ENCODE measurements at regions not wholly inside any gene's neighbourhood (a gene's known extent, or its start where the extent isn't known, plus 50 kb on each side); places are given as distances from the start of the nearest gene placed in this dataset.

DNA sequence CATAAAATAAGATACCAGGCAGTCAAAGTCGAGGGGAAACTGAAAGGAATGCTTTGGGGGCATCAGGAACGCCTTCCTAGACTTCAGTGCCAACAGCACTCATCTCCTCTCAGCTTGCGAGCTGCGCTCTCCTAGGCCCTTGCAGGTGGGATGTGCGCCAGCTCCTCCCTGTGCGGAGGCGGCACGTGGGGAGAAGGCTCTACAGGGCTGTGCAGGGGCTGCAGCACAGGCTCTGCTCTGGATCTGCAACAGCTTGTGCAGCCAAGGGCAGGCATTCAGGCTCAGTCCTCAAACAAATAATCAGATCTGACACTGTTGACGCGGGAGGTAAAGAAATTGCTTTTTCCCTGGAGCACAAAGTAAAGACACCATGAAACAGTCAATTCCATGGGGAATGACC, 144.8 kb downstream of the TTLL2 start:
- Mint-ChIP-seq H3K27me3 (ENCODE audit: low read depth) (no peaks in the 10 kb centered on the region), H3K4me3 (no peak overlapping the region), H3K9me3 (ENCODE audit: insufficient read depth) (no peaks in the 10 kb centered on the region), H3K36me3 (ENCODE audit: low read depth) (no peaks in the 10 kb centered on the region), H3K4me1 (ENCODE audit: low read depth) (peaks cover 4% of the 10 kb centered on the region), H3K27ac (no peak overlapping the region)
- CTCF ChIA-PET: no interaction called here
- POLR2A ChIA-PET: no interaction called here
- no peak for DNase-seq
- no peak for ATAC-seq

DNA sequence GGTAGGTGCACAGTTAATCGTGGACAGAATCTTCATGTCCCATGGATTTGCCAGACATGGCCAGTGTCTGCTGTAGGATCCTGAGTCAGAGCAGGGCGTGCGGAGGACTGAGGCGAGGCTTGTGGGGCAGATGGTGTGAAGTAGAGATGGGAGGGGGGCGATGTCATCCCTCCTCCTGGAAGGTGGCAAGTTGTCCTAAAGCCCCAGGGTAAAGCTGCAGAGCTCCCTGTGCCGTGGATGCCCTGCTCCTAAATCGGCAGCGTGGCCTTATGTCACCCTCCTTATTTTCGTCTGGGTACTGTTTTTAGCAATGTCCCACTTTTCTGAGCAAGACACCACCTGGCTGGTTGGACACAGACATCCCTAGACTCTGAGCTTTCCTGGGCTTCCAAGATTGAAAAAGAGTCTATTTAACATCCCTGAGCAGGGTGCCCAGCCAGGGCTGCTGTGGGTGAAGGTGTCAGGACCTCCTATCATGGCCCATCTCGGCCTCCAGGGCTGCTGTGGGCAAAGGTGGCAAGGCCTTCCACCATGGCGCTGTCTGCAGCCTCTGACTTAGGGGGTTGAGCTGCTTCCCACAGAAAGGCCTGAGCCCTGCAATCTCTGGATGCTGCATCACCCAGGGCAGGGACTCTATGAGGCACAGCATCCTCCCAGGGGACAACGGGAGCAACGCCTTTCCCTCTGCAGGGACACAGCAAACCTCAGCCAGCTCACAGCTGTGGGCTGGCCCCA, 145.4 kb downstream of the TTLL2 start:
- Mint-ChIP-seq H3K4me3 (no peak overlapping the region), H3K9me3 (ENCODE audit: insufficient read depth) (no peaks in the 10 kb centered on the region), H3K36me3 (ENCODE audit: low read depth) (no peaks in the 10 kb centered on the region), H3K27me3 (ENCODE audit: low read depth) (no peaks in the 10 kb centered on the region), H3K27ac (no peak overlapping the region), H3K4me1 (ENCODE audit: low read depth) (peaks cover 4% of the 10 kb centered on the region)
- ChIA-PET CTCF (no interaction called here), POLR2A (no interaction called here)
- DNase-seq (no peak), ATAC-seq (no peak)

DNA sequence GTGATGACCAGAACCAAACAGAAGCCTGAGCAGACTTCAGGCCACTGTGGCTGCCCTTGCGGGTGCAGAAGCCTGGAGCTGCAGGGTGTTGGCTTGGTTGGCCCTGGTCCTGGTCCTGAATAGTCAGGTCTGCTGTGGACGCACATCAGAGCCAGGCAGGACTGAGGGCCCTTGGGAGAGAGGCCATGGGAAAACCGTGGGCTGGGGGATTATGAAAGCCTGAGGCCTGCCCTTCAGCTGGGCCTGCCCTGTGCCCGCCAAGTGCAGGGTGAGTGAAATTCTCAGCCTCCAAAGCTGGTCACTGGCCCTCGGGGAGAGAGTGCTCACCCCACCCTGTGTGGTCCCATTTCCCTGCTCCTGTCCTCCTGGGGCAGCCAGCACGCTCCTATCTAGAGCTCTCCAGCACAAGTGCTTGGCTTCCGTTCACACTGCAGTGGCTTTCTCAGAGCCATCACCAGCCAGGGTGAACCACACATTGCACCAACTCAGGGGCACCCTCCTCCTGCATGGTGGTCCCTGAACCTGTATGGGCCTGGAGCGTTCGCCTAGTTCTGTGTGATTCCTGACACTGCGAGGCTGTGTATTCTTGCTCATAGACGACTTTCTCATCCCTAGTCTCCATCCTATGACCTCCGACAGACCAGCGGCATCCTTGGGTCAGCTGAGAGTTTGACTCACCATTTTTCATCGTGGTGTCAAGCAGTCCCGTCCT, 146.1 kb downstream of the TTLL2 start:
- H3K27me3 Mint-ChIP-seq (ENCODE audit: low read depth): no peaks in the 10 kb centered on the region
- POLR2A ChIA-PET: no interaction called here
- no peak overlapping the region for H3K4me3 Mint-ChIP-seq
- DNase-seq (no peak), ATAC-seq (no peak)
- peaks cover 4% of the 10 kb centered on the region for H3K4me1 Mint-ChIP-seq (ENCODE audit: low read depth)
- H3K9me3 Mint-ChIP-seq (ENCODE audit: insufficient read depth): no peaks in the 10 kb centered on the region
- H3K27ac Mint-ChIP-seq: no peak overlapping the region
- CTCF ChIA-PET: no interaction called here
- H3K36me3 Mint-ChIP-seq (ENCODE audit: low read depth): no peaks in the 10 kb centered on the region

DNA sequence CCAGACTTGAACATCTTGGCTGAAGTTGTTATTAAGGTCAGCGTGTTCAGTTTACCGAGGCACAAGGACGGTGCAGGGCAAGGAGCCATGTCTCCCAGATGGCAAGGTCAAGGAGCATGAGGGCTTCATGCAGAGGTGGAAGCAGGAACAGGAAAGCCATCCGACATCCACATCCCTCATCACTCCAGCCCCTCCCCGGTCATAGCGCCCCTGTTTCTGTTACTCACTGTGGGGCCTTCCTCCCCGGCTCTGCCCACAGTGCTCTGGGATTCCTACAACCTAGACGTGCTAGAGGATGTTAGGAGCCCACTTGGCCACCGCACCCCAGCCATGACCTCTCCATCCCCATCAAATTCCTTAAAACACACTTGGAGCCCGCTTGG, 146.7 kb downstream of the TTLL2 start:
- H3K9me3 Mint-ChIP-seq (ENCODE audit: insufficient read depth): no peaks in the 10 kb centered on the region
- no peak overlapping the region for H3K27ac Mint-ChIP-seq
- H3K27me3 Mint-ChIP-seq (ENCODE audit: low read depth): no peaks in the 10 kb centered on the region
- no peaks in the 10 kb centered on the region for H3K36me3 Mint-ChIP-seq (ENCODE audit: low read depth)
- ATAC-seq (no peak), DNase-seq (no peak)
- H3K4me1 Mint-ChIP-seq (ENCODE audit: low read depth): peaks cover 4% of the 10 kb centered on the region
- POLR2A ChIA-PET: no interaction called here
- CTCF ChIA-PET: no interaction called here
- no peak overlapping the region for H3K4me3 Mint-ChIP-seq

DNA sequence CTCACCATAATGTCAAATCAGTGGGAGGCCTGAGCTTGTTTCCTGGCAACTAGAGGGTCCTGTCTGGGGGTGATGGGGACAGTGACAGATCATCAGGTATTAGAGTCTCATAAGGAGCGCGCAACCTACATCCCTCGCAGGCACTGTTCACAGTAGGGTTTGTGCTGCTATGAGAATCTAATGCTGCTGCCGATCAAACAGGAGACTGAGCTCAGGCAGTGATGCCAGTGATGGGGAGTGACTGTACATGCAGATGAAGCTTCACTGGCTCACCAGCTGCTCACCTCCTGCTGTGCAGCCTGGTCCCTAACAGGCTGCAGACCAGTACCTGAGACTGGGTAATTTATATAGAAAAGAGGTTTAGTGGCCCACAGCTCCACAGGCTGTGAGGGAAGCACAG, 147.3 kb downstream of the TTLL2 start:
- Mint-ChIP-seq H3K27ac (no peak overlapping the region), H3K27me3 (ENCODE audit: low read depth) (no peaks in the 10 kb centered on the region), H3K36me3 (ENCODE audit: low read depth) (no peaks in the 10 kb centered on the region), H3K4me3 (no peak overlapping the region), H3K4me1 (ENCODE audit: low read depth) (peaks cover 4% of the 10 kb centered on the region), H3K9me3 (ENCODE audit: insufficient read depth) (no peaks in the 10 kb centered on the region)
- POLR2A ChIA-PET: no interaction called here
- DNase-seq (no peak), ATAC-seq (no peak)
- CTCF ChIA-PET: no interaction called here

DNA sequence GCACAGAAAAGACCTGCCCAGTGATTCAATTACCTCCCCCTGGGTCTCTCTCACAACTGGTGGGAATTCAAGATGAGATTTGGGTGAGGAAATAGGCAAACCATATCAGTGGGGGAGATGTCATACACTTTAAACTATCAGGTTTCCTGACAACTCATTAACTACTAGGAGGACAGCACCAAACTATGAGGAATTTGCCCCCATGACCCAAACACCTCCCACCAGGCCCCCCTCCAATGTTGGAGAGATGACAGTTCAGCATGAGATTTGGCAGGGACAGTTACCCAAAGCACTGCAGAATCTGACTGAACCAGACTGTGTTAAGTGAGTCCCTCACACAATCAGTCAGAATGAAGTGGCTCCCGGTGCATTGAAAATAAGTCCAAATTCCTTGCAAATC, 148.0 kb downstream of the TTLL2 start:
- Mint-ChIP-seq H3K4me1 (ENCODE audit: low read depth) (peaks cover 4% of the 10 kb centered on the region), H3K36me3 (ENCODE audit: low read depth) (no peaks in the 10 kb centered on the region), H3K27me3 (ENCODE audit: low read depth) (no peaks in the 10 kb centered on the region), H3K9me3 (ENCODE audit: insufficient read depth) (no peaks in the 10 kb centered on the region), H3K4me3 (no peak overlapping the region), H3K27ac (no peak overlapping the region)
- ATAC-seq: no peak
- ChIA-PET POLR2A (interaction anchor here (0.9 kb wide), 1 partner anchor 9 kb away, joined by 3 read pairs; no protein-coding TSS in a partner anchor), CTCF (no interaction called here)
- DNase-seq: no peak

DNA sequence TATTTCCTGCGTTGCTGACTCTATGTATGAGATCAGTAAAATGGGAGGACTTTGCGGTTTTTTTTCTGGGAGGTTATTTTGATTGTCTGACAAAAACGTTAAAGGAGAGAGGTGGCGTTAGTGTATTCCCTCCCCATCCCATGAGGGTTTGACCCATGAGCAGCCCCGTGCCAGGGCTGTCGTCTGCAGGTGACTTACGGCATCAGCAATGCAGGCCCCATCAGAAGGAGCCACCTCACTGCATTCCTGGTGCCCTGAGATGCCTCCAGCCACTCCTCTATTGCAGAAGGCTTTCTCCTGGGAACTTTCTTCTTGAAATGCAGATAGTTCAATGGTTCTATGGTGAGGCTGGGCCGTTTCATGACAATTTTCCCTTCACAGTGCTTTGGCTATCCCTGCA, 149.3 kb downstream of the TTLL2 start:
- no peaks in the 10 kb centered on the region for H3K9me3 Mint-ChIP-seq (ENCODE audit: insufficient read depth)
- ChIA-PET CTCF (no interaction called here), POLR2A (no interaction called here)

DNA sequence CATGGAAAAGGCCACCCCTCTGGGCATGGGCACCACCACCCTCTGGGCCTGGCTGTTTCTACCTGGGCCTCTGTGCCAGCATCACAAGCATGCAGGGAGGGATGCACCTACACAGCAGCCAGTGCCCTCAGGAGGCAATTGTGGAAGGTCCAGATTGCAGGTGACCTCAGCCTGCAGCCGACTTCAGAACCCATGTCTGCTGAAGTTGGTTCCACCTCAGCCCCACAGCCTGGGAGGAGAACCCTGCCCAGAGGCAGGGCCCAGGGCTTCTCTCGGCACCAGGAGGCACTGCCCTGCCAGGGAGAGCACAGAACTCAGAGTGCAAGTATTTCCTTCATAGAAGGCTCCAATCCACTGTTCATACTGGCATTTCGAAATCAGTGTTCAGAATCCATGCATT, 149.8 kb downstream of the TTLL2 start:
- no peak for DNase-seq
- Mint-ChIP-seq H3K27ac (no peak overlapping the region), H3K4me1 (ENCODE audit: low read depth) (no peaks in the 10 kb centered on the region), H3K27me3 (ENCODE audit: low read depth) (peaks cover 4% of the 10 kb centered on the region), H3K9me3 (ENCODE audit: insufficient read depth) (no peaks in the 10 kb centered on the region), H3K36me3 (ENCODE audit: low read depth) (no peaks in the 10 kb centered on the region), H3K4me3 (no peak overlapping the region)
- POLR2A ChIA-PET: interaction anchor here (0.7 kb wide), 1 partner anchor 510 kb away, joined by 3 read pairs; no protein-coding TSS in a partner anchor
- no peak for ATAC-seq
- CTCF ChIA-PET: no interaction called here

More for the DNA sequence above, 149.3 kb downstream of the TTLL2 start:
- H3K4me3 Mint-ChIP-seq: no peak overlapping the region
- H3K27me3 Mint-ChIP-seq (ENCODE audit: low read depth): peaks cover 4% of the 10 kb centered on the region
- ATAC-seq: no peak
- DNase-seq: no peak
- H3K27ac Mint-ChIP-seq: no peak overlapping the region
- H3K36me3 Mint-ChIP-seq (ENCODE audit: low read depth): no peaks in the 10 kb centered on the region
- peaks cover 1% of the 10 kb centered on the region for H3K4me1 Mint-ChIP-seq (ENCODE audit: low read depth)

DNA sequence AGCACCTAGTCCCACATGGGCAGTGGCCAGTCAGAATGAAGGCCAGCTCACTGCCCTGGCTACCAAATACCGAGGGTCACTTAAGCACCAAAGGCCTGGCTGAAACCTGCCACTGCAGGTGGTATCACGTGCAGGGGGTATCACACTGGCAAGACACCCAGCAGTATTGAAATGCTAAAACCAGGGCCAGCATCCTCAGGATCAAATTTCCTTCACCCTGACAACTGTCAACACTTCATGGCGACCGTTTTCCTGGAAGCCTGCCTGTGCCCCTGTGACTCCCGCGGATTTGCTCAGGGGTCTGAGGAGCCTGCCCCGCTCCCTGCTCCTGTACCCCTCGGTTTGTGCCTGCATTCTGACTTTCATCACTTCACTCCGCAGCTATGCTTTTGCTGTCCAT, 151.1 kb downstream of the TTLL2 start:
- ATAC-seq: no peak
- DNase-seq: no peak
- H3K36me3 Mint-ChIP-seq (ENCODE audit: low read depth): no peaks in the 10 kb centered on the region
- H3K27me3 Mint-ChIP-seq (ENCODE audit: low read depth): peaks cover 6% of the 10 kb centered on the region
- H3K9me3 Mint-ChIP-seq (ENCODE audit: insufficient read depth): no peaks in the 10 kb centered on the region
- no peak overlapping the region for H3K4me3 Mint-ChIP-seq
- POLR2A ChIA-PET: no interaction called here
- CTCF ChIA-PET: no interaction called here
- H3K27ac Mint-ChIP-seq: no peak overlapping the region
- no peaks in the 10 kb centered on the region for H3K4me1 Mint-ChIP-seq (ENCODE audit: low read depth)

DNA sequence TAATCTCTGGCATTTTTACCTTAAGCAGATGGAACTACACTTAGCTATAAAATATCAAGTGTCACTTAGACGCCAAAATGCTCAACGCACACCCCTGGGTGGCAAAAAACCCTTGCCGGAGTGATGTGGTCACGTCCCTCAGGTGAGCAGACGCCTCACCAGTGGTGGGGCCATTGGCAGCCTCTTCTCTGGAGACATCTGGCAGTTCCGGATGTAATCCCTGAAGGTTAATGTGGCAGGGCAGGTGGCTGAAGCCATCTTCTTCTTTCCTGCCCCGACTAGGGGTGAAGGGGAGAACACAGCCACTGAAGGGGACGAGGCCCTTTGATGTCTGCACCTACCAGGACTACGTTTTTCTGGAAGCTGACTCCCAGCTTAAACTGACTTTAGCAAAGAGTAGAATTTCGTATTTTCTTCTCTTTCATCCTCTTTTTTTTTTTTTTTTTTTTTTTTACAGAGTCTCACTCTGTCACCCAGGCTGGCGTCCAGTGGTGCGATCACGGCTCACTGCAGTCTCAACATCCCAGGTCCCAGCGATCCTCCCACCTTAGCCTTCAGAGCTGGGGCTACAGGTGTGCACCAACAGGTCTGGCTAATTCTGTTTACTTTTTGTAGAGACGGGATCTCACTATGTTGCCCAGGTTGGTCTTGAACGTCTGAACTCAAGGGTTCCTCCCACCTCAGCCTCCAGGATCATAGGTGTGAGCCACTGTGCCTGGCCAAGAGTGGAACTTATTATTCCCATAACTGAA, 152.1 kb downstream of the TTLL2 start:
- H3K27me3 Mint-ChIP-seq (ENCODE audit: low read depth): peaks cover 10% of the 10 kb centered on the region
- H3K9me3 Mint-ChIP-seq (ENCODE audit: insufficient read depth): no peaks in the 10 kb centered on the region
- no peaks in the 10 kb centered on the region for H3K36me3 Mint-ChIP-seq (ENCODE audit: low read depth)
- CTCF ChIA-PET: no interaction called here
- POLR2A ChIA-PET: no interaction called here
- no peaks in the 10 kb centered on the region for H3K4me1 Mint-ChIP-seq (ENCODE audit: low read depth)
- ATAC-seq (no peak), DNase-seq (no peak)
- no peak overlapping the region for H3K4me3 Mint-ChIP-seq
- no peak overlapping the region for H3K27ac Mint-ChIP-seq

DNA sequence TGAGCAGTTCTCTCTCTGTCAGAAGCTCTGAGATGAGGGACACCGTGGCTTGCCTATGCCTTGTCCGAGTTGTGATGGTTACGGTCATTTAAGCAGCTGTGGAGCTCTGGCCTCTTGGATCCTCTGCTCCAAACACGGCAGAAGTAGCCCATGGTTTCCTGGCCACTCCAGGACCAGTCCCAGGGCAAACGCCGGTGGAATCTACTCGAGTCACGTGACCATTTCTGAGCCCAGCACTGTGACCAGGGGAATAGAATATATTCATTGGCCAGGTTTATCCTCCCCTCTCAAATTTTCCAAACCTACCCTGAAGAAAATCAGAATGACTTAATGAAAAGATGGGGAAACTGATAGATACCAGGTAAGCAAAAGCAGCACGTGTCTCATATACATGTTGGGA, 152.8 kb downstream of the TTLL2 start:
- ATAC-seq (no peak), DNase-seq (no peak)
- H3K4me3 Mint-ChIP-seq: no peak overlapping the region
- H3K36me3 Mint-ChIP-seq (ENCODE audit: low read depth): no peaks in the 10 kb centered on the region
- POLR2A ChIA-PET: no interaction called here
- no peak overlapping the region for H3K27ac Mint-ChIP-seq
- CTCF ChIA-PET: no interaction called here
- no peaks in the 10 kb centered on the region for H3K9me3 Mint-ChIP-seq (ENCODE audit: insufficient read depth)
- H3K27me3 Mint-ChIP-seq (ENCODE audit: low read depth): peaks cover 10% of the 10 kb centered on the region
- no peaks in the 10 kb centered on the region for H3K4me1 Mint-ChIP-seq (ENCODE audit: low read depth)

DNA sequence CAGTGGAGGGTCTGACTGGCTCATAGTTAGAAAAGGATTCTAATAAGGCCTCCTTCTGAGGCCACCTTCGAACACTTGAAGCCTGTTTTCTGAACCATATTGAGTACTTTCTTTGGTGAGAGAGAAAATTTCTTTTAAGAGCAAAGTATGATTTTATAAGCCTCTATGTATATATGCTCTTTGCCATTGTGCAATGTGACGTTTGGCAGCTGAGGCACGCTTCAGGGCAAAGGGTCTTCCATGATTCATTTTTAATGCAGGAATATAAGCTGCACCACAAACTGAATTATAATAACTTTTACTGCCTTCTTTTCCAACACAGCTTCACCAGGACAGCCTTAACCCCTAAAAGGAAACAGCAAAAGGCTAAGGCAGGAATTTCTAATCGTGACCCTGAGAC, 154.4 kb downstream of the TTLL2 start:
- Mint-ChIP-seq H3K4me3 (no peak overlapping the region), H3K27me3 (ENCODE audit: low read depth) (peaks cover 10% of the 10 kb centered on the region), H3K27ac (no peak overlapping the region), H3K36me3 (ENCODE audit: low read depth) (no peaks in the 10 kb centered on the region), H3K4me1 (ENCODE audit: low read depth) (no peaks in the 10 kb centered on the region), H3K9me3 (ENCODE audit: insufficient read depth) (no peaks in the 10 kb centered on the region)
- ATAC-seq: no peak
- no peak for DNase-seq
- ChIA-PET POLR2A (no interaction called here), CTCF (no interaction called here)
